K562 (cell line): ENCODE measurements at regions not wholly inside any gene's neighbourhood (a gene's known extent, or its start where the extent isn't known, plus 50 kb on each side); places are given as distances from the start of the nearest gene placed in this dataset.

Experiments
- ATAC-seq: fragments of 200-7000 bp; cut with Tn5 transposase; 3 replicates; pipeline ENCODE4 v1.9.1; 2020; ENCODE audit warnings: moderate library complexity
- BruUV-seq: library from RNA; stranded (reverse); fragments of 400-500 nt; replicated peaks from 2 replicates; lab custom pipeline; 2021; lab: Mats Ljungman, UMichigan
- CTCF ChIA-PET: fragments of 300-600 bp; formaldehyde crosslinking; extraction: SDS; loops from one replicate; lab custom pipeline; 2021; ENCODE audit warnings: low intra/inter-chr PET ratio; lab: Yijun Ruan, JAX
- POLR2A ChIA-PET: fragments of 300-600, 350-650 bp; sonication (Branson Sonifier 250); formaldehyde crosslinking; extraction: SDS; loops from one replicate; lab custom pipeline; 2021; ENCODE audit warnings: antibody characterized with exemption, inconsistent platforms; lab: Yijun Ruan, JAX
- DNase-seq, 4 experiments: peaks; one replicate each; pipeline versions ENCODE4 v3.0.0 to v3.0.0-alpha.2; 2011 to 2018; ENCODE audit warnings: low spot score in 3 of 4, mixed read lengths in 3 of 4; ENCODE audit errors: extremely low read depth in 1 of 4
- FAIRE-seq: peaks from 2 replicates; lab custom pipeline; 2011; peaks lifted over from hg19 to GRCh38; lab: Jason Lieb, UNC
- H2AFZ ChIP-seq: 2 replicates; pipeline ENCODE4 v1.6.0; 2011; ENCODE audit warnings: low read depth, low read length, control low read depth, inconsistent platforms
- H3K27ac ChIP-seq: fragments of 200-600 bp; 3 replicates; pipeline ENCODE4 v1.8.0; 2011; ENCODE audit warnings: low read depth, mild to moderate bottlenecking, control low read depth, inconsistent platforms, low read length, moderate library complexity, mixed read lengths; ENCODE audit errors: extremely low read depth
- H3K27me3 ChIP-seq, 2 experiments: fragments of 300-600 bp in 1 of 2; 2 replicates in 1 of 2; 3 replicates in 1 of 2; pipeline versions ENCODE4 v1.6.0 to v1.8.0; 2011; ENCODE audit warnings: inconsistent platforms in 2 of 2, low read length in 2 of 2, mild to moderate bottlenecking in 1 of 2, mixed read lengths in 1 of 2, moderate library complexity in 1 of 2; ENCODE audit not compliant: control insufficient read depth in 2 of 2, insufficient read depth in 2 of 2
- H3K36me3 ChIP-seq: fragments of 300-600 bp; 3 replicates; pipeline ENCODE4 v1.8.0; 2011; ENCODE audit warnings: mild to moderate bottlenecking, low read length, inconsistent platforms; ENCODE audit not compliant: control insufficient read depth, insufficient read depth
- H3K4me1 ChIP-seq, 2 experiments: fragments of 200-600 bp in 1 of 2; replicated peaks in 1 of 2; 2 replicates in 1 of 2; 3 replicates in 1 of 2; pipeline versions ENCODE4 v1.5.1 to v1.8.0; 2011; ENCODE audit warnings: inconsistent platforms in 2 of 2, low read length in 2 of 2, mild to moderate bottlenecking in 1 of 2, mixed read lengths in 1 of 2, moderate library complexity in 1 of 2; ENCODE audit not compliant: control insufficient read depth in 2 of 2, insufficient read depth in 2 of 2
- H3K4me2 ChIP-seq: 2 replicates; pipeline ENCODE4 v1.6.1; 2011; ENCODE audit warnings: low read length, control low read depth, inconsistent platforms, mixed read lengths; ENCODE audit not compliant: insufficient read depth
- H3K4me3 ChIP-seq: fragments of 200-600 bp; sonication (generic), shearing (Covaris generic); 2 replicates; pipeline ENCODE4 v1.5.1; 2016; ENCODE audit warnings: control low read depth, inconsistent platforms
- H3K79me2 ChIP-seq: fragments of 200-600 bp; 3 replicates; pipeline ENCODE4 v1.8.0; 2011; ENCODE audit warnings: low read length, inconsistent platforms; ENCODE audit not compliant: control insufficient read depth, insufficient read depth
- H3K9ac ChIP-seq, 2 experiments: 2 replicates each; pipeline versions ENCODE4 v1.6.0 to v1.6.1; 2011; ENCODE audit warnings: low read depth in 2 of 2, low read length in 2 of 2, control low read depth in 1 of 2, inconsistent platforms in 1 of 2, mild to moderate bottlenecking in 1 of 2, mixed read lengths in 1 of 2; ENCODE audit not compliant: insufficient read depth in 1 of 2
- H3K9me1 ChIP-seq: one replicate; pipeline ENCODE4 v1.6.0; 2011; ENCODE audit warnings: inconsistent platforms, mild to moderate bottlenecking, low read length, moderate library complexity; ENCODE audit not compliant: control insufficient read depth, insufficient read depth
- H3K9me3 ChIP-seq: replicated peaks from 2 replicates; pipeline ENCODE4 v1.5.1; 2011; ENCODE audit warnings: low read depth, low read length, inconsistent platforms; ENCODE audit not compliant: control insufficient read depth, insufficient read depth
- H4K20me1 ChIP-seq: replicated peaks from 2 replicates; pipeline ENCODE4 v1.6.1; 2011; ENCODE audit warnings: low read length, inconsistent platforms, mixed read lengths; ENCODE audit not compliant: control insufficient read depth, insufficient read depth
- BHLHE40 ChIP-seq: IDR thresholded peaks from 2 replicates; pipeline ENCODE4 v1.6.1; 2011; ENCODE audit warnings: low read length, improper control_type of control experiment
- EWSR1 ChIP-seq: fragments of 450-650 bp; IDR thresholded peaks from 2 replicates; pipeline ENCODE4 v1.6.1; 2018; ENCODE audit warnings: borderline replicate concordance, mild to moderate bottlenecking, low read depth, moderate library complexity; ENCODE audit not compliant: partially characterized antibody
- HDAC3 ChIP-seq: fragments of 450-650 bp; IDR thresholded peaks from 2 replicates; pipeline ENCODE4 v1.6.1; 2018; ENCODE audit warnings: borderline replicate concordance, mild to moderate bottlenecking, moderate library complexity; ENCODE audit not compliant: partially characterized antibody
- SRSF7 ChIP-seq: fragments of 200-400 bp; formaldehyde crosslinking; optimal IDR thresholded peaks from 2 replicates; pipeline ENCODE3; 2017; ENCODE audit warnings: mild to moderate bottlenecking, low read depth, low read length
- TBL1XR1 ChIP-seq, 2 experiments: IDR thresholded peaks; 2 replicates each; pipeline ENCODE4 v1.6.1; 2012; ENCODE audit warnings: improper control_type of control experiment in 2 of 2, low read length in 2 of 2, mild to moderate bottlenecking in 1 of 2
- ZFP36 ChIP-seq: fragments of 150-350 bp; IDR thresholded peaks from 2 replicates; pipeline ENCODE4 v1.6.1; 2018; ENCODE audit warnings: low read length, low read depth; ENCODE audit not compliant: partially characterized antibody
- ZNF12 ChIP-seq: sonication (generic); formaldehyde crosslinking; IDR thresholded peaks from 2 replicates; pipeline ENCODE4 v1.4.0; 2020; ENCODE audit warnings: mild to moderate bottlenecking, missing genetic modification reagents
- ZNF133 ChIP-seq: fragments of 250-450 bp; sonication (Bioruptor Pico); IDR thresholded peaks from 2 replicates; pipeline ENCODE4 v1.4.0; 2020; ENCODE audit warnings: mild to moderate bottlenecking
- ZNF3 ChIP-seq: fragments of 250-450 bp; sonication (Bioruptor Pico); IDR thresholded peaks from 2 replicates; pipeline ENCODE4 v1.5.0; 2021; ENCODE audit warnings: mild to moderate bottlenecking, moderate library complexity
- ZNF444 ChIP-seq: fragments of 250-450 bp; sonication (Bioruptor Pico); IDR thresholded peaks from 2 replicates; pipeline ENCODE4 v1.4.0; 2020; ENCODE audit warnings: mild to moderate bottlenecking, moderate library complexity
- ZNF589 ChIP-seq: fragments of 200-800 bp; sonication (Bioruptor generic); IDR thresholded peaks from 2 replicates; pipeline ENCODE4 v1.6.1; 2016; ENCODE audit warnings: low read depth, missing genetic modification characterization, missing compliant biosample characterization
- ZNF644 ChIP-seq: fragments of 200-800 bp; sonication (Bioruptor generic); IDR thresholded peaks from 2 replicates; pipeline ENCODE4 v1.6.1; 2016; ENCODE audit warnings: low read depth, missing genetic modification characterization, missing compliant biosample characterization
- ZSCAN32 ChIP-seq: fragments of 450-650 bp; formaldehyde crosslinking; IDR thresholded peaks from 2 replicates; pipeline ENCODE4 v1.4.0; 2020; ENCODE audit warnings: mild to moderate bottlenecking, moderate library complexity
- WGBS: fragments of 100-300 bp; shearing (Covaris generic); methylation state at CpG from one replicate; pipeline ENCODE4 v1.1.6; 2016; ENCODE audit warnings: low coverage, mixed read lengths; ENCODE audit not compliant: insufficient coverage; ENCODE audit errors: missing lambda C conversion rate; 5-methylcytosine and 5-hydroxymethylcytosine counted together
- in situ Hi-C: fragments of 300-500 bp; cut with MboI; formaldehyde crosslinking; loops from 4 replicates; pipeline ENCODE4 v1.15.0; 2018; ENCODE audit warnings: inconsistent platforms, mixed read lengths
- intact Hi-C: fragments of 100-400 bp; cut with micrococcal nuclease; formaldehyde crosslinking; loops from 2 replicates; pipeline ENCODE4 v1.14.2; 2022
- TF ChIP-seq, protein P1 (sequence below): fragments of 250-450 bp; sonication (Bioruptor Pico); IDR thresholded peaks from 2 replicates; pipeline ENCODE4 v1.5.0; 2020; ENCODE audit warnings: mild to moderate bottlenecking
- TF ChIP-seq, protein P2 (sequence below): fragments of 250-450 bp; sonication (Bioruptor Pico); IDR thresholded peaks from 2 replicates; pipeline ENCODE4 v1.4.0; 2020

DNA sequence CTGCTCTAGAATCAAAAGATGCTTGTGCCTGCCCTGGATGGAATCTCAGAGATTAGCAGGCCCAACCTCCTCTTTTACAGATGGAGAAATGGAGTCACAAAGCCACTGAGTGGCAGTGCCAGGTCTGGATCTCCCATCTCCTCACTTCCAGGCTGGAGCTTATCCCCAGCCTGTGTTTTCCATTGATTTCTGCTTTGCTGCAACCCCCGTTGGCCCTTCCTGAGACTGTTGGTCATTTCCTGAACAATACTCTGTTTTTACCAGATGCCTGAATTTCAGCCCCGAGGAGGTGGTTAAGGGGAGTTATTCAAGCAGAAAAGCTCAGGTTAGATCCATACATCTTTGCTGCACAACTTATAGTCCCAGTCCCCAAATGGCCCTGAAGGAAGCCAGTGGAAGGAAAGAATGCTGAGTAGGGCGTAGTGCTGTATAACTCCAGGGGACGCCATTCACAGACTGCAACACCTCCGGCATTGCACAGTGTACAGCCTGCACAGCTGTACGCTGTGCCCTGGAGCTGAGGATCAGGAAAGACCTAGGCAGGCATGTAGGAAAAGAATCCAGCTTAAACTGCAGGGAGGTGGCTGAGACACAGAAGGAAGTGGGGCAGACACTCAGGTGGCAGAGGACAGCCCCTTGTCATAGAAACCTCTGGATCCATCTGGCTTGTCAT, 77.5 kb downstream of the RPLP1 start:
- no peak for FAIRE-seq
- DNase-seq, result no peak
- ATAC-seq, result 0 out of 3 replicates have a peak, but pooled peaks have one; percentile 26
- Histone ChIP-seq H3K36me3 (no peaks in the 10 kb centered on the region), H2AFZ (no peak overlapping the region), H3K4me2 (no peak overlapping the region), H3K9me1 (no peaks in the 10 kb centered on the region), H3K4me3 (no peak overlapping the region), H3K27ac (no peak overlapping the region), H3K9me3 (no peaks in the 10 kb centered on the region), H3K4me1 (peaks cover 0 to 3% of the 10 kb centered on the region in 2 experiments; a peak in 1 of 5 replicates), H3K27me3 (peaks cover 15 to 60% of the 10 kb centered on the region in 2 experiments; a peak in 4 of 5 replicates), H4K20me1 (peaks cover 4% of the 10 kb centered on the region; the same call in 1 of the 2 replicates), H3K9ac (no peak overlapping the region), H3K79me2 (no peaks in the 10 kb centered on the region)
- intact Hi-C loops (no loop called here), in situ Hi-C loops (no loop called here)
- WGBS, result 0% methylated on average over 6 of the region's 6 CpGs
- ChIA-PET CTCF (no interaction called here), POLR2A (interaction anchor here (0.7 kb wide), 1 partner anchor 446 kb away, joined by 3 read pairs; no protein-coding TSS in a partner anchor)
- no TSS peak for BruUV-seq
- no peak for TF ChIP-seq ZNF12
- no peak for TF ChIP-seq ZSCAN32 (CRISPR knock-in tag)
- TF ChIP-seq BHLHE40, result no peak
- no peak for TF ChIP-seq TBL1XR1 (IDR thresholded peaks at IDR 0.05; ENCODE audit: low read length in 2 of 2)
- TF ChIP-seq ZNF589 (CRISPR knock-in tag), result no peak
- TF ChIP-seq HDAC3, result no peak
- no peak for TF ChIP-seq ZNF444 (CRISPR knock-in tag)
- TF ChIP-seq SRSF7, result no peak
- TF ChIP-seq ZNF3, result no peak
- TF ChIP-seq, protein P1, sequence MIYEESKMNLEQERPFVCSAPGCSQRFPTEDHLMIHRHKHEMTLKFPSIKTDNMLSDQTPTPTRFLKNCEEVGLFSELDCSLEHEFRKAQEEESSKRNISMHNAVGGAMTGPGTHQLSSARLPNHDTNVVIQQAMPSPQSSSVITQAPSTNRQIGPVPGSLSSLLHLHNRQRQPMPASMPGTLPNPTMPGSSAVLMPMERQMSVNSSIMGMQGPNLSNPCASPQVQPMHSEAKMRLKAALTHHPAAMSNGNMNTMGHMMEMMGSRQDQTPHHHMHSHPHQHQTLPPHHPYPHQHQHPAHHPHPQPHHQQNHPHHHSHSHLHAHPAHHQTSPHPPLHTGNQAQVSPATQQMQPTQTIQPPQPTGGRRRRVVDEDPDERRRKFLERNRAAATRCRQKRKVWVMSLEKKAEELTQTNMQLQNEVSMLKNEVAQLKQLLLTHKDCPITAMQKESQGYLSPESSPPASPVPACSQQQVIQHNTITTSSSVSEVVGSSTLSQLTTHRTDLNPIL, result no peak
- no peak for TF ChIP-seq EWSR1
- no peak for TF ChIP-seq ZFP36
- no peak for TF ChIP-seq ZNF644 (tag)
- no peak for TF ChIP-seq ZNF133 (CRISPR knock-in tag)
- TF ChIP-seq, protein P2, sequence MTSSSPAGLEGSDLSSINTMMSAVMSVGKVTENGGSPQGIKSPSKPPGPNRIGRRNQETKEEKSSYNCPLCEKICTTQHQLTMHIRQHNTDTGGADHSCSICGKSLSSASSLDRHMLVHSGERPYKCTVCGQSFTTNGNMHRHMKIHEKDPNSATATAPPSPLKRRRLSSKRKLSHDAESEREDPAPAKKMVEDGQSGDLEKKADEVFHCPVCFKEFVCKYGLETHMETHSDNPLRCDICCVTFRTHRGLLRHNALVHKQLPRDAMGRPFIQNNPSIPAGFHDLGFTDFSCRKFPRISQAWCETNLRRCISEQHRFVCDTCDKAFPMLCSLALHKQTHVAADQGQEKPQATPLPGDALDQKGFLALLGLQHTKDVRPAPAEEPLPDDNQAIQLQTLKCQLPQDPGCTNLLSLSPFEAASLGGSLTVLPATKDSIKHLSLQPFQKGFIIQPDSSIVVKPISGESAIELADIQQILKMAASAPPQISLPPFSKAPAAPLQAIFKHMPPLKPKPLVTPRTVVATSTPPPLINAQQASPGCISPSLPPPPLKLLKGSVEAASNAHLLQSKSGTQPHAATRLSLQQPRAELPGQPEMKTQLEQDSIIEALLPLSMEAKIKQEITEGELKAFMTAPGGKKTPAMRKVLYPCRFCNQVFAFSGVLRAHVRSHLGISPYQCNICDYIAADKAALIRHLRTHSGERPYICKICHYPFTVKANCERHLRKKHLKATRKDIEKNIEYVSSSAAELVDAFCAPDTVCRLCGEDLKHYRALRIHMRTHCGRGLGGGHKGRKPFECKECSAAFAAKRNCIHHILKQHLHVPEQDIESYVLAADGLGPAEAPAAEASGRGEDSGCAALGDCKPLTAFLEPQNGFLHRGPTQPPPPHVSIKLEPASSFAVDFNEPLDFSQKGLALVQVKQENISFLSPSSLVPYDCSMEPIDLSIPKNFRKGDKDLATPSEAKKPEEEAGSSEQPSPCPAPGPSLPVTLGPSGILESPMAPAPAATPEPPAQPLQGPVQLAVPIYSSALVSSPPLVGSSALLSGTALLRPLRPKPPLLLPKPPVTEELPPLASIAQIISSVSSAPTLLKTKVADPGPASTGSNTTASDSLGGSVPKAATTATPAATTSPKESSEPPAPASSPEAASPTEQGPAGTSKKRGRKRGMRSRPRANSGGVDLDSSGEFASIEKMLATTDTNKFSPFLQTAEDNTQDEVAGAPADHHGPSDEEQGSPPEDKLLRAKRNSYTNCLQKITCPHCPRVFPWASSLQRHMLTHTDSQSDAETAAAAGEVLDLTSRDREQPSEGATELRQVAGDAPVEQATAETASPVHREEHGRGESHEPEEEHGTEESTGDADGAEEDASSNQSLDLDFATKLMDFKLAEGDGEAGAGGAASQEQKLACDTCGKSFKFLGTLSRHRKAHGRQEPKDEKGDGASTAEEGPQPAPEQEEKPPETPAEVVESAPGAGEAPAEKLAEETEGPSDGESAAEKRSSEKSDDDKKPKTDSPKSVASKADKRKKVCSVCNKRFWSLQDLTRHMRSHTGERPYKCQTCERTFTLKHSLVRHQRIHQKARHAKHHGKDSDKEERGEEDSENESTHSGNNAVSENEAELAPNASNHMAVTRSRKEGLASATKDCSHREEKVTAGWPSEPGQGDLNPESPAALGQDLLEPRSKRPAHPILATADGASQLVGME, result no peak
